Uterus (tissue), 3 donors: ENCODE measurements at regions not wholly inside any gene's neighbourhood (a gene's known extent, or its start where the extent isn't known, plus 50 kb on each side); places are given as distances from the start of the nearest gene placed in this dataset.

Experiments
- DNase-seq, 2 donors: peaks; one replicate each; pipeline ENCODE4 v3.0.0-alpha.2; 2019 to 2020
- H3K27ac ChIP-seq, 2 donors: fragments of 200-600 bp; sonication (generic); 1 replicate in 1 of 2; 2 replicates in 1 of 2; pipeline ENCODE4 v1.5.1; 2016 to 2018
- H3K27me3 ChIP-seq, 2 donors: fragments of 200-600 bp; sonication (generic); one replicate each; pipeline ENCODE4 v1.5.1; 2018 to 2019; ENCODE audit warnings: control low read depth in 1 of 2
- H3K36me3 ChIP-seq, 2 donors: fragments of 200-600 bp; sonication (generic); one replicate each; pipeline ENCODE4 v1.5.1; 2019; ENCODE audit warnings: control low read depth in 1 of 2
- H3K4me1 ChIP-seq, 2 donors: fragments of 200-600 bp; sonication (generic); one replicate each; pipeline ENCODE4 v1.5.1; 2018 to 2019; ENCODE audit warnings: control low read depth in 1 of 2
- H3K4me3 ChIP-seq, 2 donors: fragments of 200-600 bp; sonication (generic); 1 replicate in 1 of 2; 2 replicates in 1 of 2; pipeline ENCODE4 v1.5.1; 2018 to 2019; ENCODE audit warnings: mild to moderate bottlenecking in 1 of 2
- H3K9me3 ChIP-seq, 2 donors: fragments of 200-600 bp; sonication (generic); one replicate each; pipeline ENCODE4 v1.5.1; 2019; ENCODE audit warnings: control low read depth in 1 of 2
- POLR2A ChIP-seq, 2 donors: fragments of 450-650 bp; IDR thresholded peaks; one replicate each; pipeline ENCODE4 v1.6.1; 2016; ENCODE audit warnings: antibody characterized with exemption in 2 of 2, mild to moderate bottlenecking in 1 of 2, moderate library complexity in 1 of 2
- intact Hi-C: fragments of 100-400 bp; cut with DNase I; formaldehyde crosslinking; loops from one replicate; pipeline ENCODE4 v1.15.1; 2023; ENCODE audit warnings: low total_unique reads
- TF ChIP-seq, protein P1 (sequence below), 4 experiments: fragments of 200-600 bp in 2 of 4; fragments of 450-650 bp in 2 of 4; sonication (generic) in 2 of 4; IDR thresholded peaks; one replicate each; pipeline ENCODE4 v1.5.1; 2016 to 2019; ENCODE audit warnings: antibody characterized with exemption in 4 of 4, mild to moderate bottlenecking in 2 of 4, moderate library complexity in 1 of 4
- donor health status: DM: yes; HTN: yes; CAD: no.

DNA sequence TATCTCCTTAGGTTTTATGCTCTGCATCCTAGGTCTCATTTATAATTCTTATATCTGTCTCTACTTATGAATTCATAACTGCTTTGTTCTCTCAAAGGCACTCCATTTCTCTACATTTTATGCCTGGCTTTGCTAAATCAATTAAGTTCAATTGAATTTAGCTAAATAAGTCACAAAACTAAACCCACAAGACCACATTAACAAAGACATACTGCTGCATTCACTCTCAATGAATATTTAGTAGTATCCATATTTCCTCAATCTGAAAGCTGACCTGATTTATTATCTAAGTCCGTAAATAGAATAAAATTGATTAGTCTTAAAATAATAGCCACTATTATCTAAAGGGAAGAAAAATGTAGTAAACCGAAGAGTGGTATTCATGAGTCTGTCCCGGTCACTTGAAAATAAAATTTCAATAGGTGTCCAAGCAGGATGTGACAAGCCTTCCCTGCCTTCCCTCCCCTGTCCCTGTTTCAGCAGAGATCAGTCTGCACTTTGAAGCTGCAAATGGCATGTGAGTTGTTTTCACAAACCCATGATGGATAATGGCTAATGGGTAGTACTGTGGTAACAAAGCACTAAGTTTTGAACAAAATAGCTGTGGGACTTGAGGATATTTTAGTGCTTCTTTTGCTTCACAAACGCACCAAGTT is 295.0 kb upstream of the NCAM2 start:
- no peak overlapping the region for H3K27ac ChIP-seq
- H3K9me3 ChIP-seq: no peaks in the 10 kb centered on the region
- H3K36me3 ChIP-seq: no peaks in the 10 kb centered on the region
- intact Hi-C loops: no loop called here
- no peak for DNase-seq
- no peaks in the 10 kb centered on the region for H3K4me1 ChIP-seq
- no peak for TF ChIP-seq POLR2A (IDR thresholded peaks at IDR 0.05)
- TF ChIP-seq, protein P1, sequence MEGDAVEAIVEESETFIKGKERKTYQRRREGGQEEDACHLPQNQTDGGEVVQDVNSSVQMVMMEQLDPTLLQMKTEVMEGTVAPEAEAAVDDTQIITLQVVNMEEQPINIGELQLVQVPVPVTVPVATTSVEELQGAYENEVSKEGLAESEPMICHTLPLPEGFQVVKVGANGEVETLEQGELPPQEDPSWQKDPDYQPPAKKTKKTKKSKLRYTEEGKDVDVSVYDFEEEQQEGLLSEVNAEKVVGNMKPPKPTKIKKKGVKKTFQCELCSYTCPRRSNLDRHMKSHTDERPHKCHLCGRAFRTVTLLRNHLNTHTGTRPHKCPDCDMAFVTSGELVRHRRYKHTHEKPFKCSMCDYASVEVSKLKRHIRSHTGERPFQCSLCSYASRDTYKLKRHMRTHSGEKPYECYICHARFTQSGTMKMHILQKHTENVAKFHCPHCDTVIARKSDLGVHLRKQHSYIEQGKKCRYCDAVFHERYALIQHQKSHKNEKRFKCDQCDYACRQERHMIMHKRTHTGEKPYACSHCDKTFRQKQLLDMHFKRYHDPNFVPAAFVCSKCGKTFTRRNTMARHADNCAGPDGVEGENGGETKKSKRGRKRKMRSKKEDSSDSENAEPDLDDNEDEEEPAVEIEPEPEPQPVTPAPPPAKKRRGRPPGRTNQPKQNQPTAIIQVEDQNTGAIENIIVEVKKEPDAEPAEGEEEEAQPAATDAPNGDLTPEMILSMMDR (IDR thresholded peaks at IDR 0.05): no peak
- H3K27me3 ChIP-seq: no peaks in the 10 kb centered on the region
- H3K4me3 ChIP-seq: no peak overlapping the region

DNA sequence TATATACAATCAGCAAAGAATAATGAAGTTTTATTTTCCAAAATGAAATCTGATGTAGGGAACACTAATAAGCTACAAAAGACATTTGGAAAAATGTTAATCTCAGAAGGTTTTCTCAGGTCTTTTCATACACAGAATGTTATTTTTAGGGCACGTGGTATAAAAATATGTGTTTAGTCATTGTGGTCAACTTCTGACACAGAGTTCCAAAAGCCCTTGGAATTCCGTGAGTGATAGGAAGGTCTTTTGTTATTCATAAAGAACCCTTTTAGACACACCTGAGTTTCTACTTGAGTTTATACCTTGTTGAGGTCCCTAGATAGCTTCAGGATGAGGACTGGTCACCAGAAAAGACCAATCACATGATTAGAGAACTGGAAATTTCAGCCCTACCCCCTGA is 277.6 kb upstream of the NCAM2 start:
- no peak for DNase-seq
- Histone ChIP-seq H3K9me3 (no peaks in the 10 kb centered on the region), H3K36me3 (no peaks in the 10 kb centered on the region), H3K27ac (no peak overlapping the region), H3K27me3 (no peaks in the 10 kb centered on the region), H3K4me3 (no peak overlapping the region), H3K4me1 (no peaks in the 10 kb centered on the region)
- intact Hi-C loops: no loop called here
- TF ChIP-seq POLR2A (IDR thresholded peaks at IDR 0.05): no peak
- TF ChIP-seq, protein P1 (IDR thresholded peaks at IDR 0.05): no peak

- no peaks in the 10 kb centered on the region for H3K27me3 ChIP-seq
- no peaks in the 10 kb centered on the region for H3K36me3 ChIP-seq
- no peak for DNase-seq
- intact Hi-C loops: no loop called here
- H3K9me3 ChIP-seq: no peaks in the 10 kb centered on the region
- H3K27ac ChIP-seq: no peak overlapping the region
- TF ChIP-seq, protein P1 (IDR thresholded peaks at IDR 0.05): no peak
- TF ChIP-seq POLR2A (IDR thresholded peaks at IDR 0.05): no peak
- H3K4me1 ChIP-seq: no peaks in the 10 kb centered on the region
- no peak overlapping the region for H3K4me3 ChIP-seq
Measured at GRCh38 chr21:20721151-20721550, 277.1 kb upstream of the NCAM2 start.

DNA sequence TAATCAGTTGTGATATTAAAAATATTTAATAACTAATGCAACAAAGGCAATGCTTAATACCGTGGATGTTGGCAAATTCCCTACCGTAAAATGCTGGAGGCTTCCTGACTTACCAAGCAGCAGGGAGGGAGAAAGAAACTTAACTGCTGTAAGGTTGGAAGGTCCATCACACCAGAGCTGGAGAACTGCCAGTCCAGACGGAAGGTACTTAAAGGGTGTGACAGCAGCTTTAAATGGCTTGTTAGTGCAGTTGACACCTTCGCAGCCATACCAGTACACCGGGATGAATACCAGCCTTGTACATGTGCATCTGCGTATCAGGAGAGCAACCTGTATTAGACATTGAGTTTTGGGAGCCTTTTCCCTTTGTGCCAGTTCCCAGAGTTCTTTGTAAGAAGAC is 269.5 kb upstream of the NCAM2 start:
- H3K27me3 ChIP-seq: no peaks in the 10 kb centered on the region
- H3K27ac ChIP-seq: no peak overlapping the region
- DNase-seq: no peak
- no peak overlapping the region for H3K4me3 ChIP-seq
- no peaks in the 10 kb centered on the region for H3K4me1 ChIP-seq
- intact Hi-C loops: no loop called here
- no peaks in the 10 kb centered on the region for H3K9me3 ChIP-seq
- H3K36me3 ChIP-seq: no peaks in the 10 kb centered on the region
- TF ChIP-seq POLR2A (IDR thresholded peaks at IDR 0.05): no peak
- TF ChIP-seq, protein P1 (IDR thresholded peaks at IDR 0.05): no peak

DNA sequence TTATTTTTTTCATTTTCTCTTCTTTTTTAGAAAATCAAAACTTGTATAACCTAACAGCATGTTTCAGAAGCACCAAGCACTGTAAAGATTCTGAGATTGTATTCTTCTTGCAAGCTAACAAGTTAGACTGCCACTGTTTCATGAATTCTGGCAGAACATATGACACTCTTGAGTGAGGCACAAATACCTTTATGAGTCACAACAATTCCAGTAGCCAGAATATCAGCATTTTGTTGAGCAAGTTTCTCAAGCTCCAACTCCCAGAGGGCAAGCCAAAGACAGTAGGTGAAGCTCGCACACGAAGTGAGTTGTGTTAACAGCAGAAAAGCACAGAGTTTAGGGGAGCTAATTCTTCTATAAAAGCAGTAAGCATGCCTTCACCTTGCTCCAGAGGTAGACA is 268.8 kb upstream of the NCAM2 start:
- no peak for TF ChIP-seq POLR2A (IDR thresholded peaks at IDR 0.05)
- TF ChIP-seq, protein P1 (IDR thresholded peaks at IDR 0.05): no peak
- no peaks in the 10 kb centered on the region for H3K4me1 ChIP-seq
- no peaks in the 10 kb centered on the region for H3K9me3 ChIP-seq
- H3K4me3 ChIP-seq: no peak overlapping the region
- no peaks in the 10 kb centered on the region for H3K36me3 ChIP-seq
- H3K27me3 ChIP-seq: no peaks in the 10 kb centered on the region
- intact Hi-C loops: no loop called here
- no peak for DNase-seq
- H3K27ac ChIP-seq: no peak overlapping the region
